ENCODE measurements at regions not wholly inside any gene's neighbourhood (a gene's known extent, or its start where the extent isn't known, plus 50 kb on each side); places are given as distances from the start of the nearest gene placed in this dataset.
A peak's percentile ranks its signal among the peaks of the same experiment; 100 is the strongest.

DNA sequence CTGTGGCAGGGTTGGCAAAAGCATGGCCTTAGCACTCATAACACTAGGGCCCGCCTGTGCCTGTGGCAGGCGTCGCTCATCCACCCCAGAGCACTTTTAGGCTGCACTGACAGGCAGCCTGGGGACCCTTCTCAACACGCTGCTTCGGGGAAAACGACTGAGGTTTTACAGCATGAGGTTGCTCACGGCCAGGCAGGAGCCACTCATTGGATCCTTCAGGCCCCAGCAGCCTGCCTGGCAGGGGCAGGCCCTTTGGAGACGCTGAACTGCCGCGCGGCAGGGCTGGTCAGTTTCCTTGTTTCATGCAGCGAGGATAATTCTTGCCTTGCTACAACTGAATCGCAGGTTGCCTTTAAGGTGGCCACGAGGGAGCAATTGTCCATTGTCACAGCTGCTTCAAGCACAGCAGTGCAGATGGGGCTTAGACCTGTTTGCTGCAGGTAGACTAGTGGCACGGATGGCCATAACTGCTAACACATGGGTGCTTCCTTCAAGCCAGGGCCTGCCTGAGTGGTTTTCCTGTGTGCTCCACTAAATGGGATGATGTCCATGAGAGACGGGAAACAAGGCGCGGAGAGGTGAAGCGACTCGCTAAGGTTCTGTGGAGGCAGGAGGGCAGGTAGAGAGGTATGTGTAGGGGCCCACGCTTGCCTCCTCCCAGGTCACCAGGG lies 49.9 kb upstream of the HS6ST1 start:
- no peak for DNase-seq

DNA sequence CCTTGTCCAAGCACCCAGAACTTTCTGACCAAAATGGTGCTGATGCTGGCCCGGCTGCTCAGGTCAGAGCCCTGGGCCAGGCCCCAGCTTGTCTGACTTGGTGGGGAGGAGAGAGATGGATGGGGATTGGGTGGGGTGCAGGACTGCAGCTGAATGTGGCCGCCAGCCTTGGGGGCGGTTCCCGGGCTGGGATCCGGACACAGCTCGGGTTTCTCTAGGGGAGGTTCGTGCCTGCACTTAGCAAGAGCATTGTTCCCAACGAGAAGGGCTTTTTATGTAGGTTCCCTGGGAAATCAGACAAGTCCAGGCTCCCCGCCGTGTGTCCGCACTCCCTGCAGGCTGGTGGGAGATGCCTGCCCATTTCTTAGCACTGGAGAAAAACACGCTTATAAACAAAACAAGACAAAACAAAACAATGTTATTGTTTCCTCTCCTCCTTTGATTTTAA lies 50.5 kb upstream of the HS6ST1 start:
- peak; percentile 35 for DNase-seq

DNA sequence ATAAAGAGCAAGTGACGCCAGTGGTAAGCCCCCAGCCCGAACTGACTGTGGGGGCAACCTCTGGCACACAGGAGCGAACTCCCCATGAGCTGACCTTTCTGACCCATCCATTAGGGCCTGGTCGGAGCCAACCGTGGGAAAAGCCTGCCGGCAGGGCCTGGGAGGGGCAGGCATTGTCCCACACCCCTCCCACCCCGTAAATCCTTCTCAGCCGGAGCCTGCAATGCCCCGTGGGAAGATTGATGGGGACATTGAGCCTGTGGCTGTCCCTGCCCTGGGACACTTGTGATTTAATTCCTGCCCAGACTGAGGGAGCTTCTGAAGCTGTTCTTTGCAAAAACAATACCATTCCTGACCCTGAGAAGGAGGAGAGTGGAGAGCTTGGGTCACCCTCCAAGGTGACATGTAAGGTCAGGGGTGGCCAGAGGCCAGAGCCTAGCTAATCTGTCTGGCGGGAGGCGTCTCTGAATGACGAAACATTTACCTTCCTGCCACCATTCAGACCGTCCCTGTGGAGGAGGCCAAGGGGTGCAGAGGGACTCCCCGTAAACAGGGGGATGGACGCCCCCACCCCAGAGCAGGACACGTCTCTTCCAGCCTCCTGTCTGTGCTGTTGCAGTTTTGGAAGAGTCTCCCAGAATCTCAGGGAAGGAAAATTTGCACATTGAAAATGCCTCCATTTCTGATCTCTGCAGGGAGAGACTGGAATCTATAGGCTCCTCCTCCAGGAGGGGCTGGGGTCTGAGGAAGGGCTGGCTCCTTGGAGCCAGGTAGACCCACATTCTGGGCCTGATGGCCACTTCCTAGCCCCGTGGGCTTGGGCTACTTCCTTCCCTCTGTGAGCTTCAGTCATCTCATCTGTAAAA lies 51.2 kb upstream of the HS6ST1 start:
- DNase-seq = no peak

DNA sequence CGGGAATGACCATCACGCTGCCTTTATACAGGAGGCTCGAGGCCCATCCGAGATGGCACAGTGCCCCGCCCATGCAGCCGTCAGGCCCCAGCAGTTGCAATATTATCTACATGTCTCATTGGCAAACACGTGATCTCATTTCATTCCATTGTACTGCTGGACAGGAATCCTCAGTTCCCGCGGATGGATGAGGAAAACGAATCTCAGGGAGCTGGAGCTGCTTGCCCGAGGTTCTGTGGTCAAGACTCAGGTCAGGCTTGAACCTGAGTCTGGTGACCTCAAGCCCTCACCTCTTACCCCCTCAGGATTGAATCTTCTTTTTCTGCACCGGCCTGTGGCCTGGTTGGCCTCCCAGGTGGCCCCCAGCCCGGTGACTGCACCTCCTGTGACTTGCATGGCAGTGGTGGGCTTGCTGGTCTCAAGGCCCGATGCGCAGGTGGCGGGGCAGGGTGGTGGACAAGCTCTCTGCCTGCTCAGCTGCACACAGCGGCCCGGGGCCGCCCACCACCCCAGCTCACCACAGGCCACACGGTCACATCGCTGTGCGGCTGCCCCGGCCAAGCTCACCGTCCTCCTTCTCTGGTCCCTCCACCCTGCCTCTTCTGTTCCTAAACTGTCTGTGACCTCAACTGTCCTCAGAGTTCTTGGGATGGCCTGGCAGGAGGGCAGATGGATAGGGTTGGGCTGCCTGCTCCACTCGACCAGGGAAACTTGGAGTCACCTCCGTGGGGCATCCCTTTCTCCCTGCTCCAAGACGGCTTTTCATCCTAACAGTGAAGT lies 52.0 kb upstream of the HS6ST1 start:
- DNase-seq = peak; percentile 32

DNA sequence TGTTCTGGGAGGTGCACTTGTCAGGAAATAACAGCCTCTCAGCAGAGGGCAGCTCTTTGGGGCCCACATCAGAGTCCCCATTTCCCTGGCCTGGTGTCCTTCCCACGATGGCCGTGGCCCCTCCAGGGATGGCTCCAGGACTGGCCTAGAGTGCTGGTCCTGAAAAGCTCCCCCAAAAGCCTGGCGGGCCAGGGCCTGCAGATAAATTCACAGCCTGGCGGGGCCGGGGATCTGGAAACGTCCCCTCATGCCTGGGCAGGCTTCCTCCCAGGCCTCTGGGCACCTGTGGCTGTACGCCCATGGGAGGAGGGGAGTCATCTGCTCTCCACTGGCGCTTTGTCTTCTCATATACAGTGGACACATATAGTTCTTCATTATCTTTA lies 52.6 kb upstream of the HS6ST1 start:
- DNase-seq = no peak

DNA sequence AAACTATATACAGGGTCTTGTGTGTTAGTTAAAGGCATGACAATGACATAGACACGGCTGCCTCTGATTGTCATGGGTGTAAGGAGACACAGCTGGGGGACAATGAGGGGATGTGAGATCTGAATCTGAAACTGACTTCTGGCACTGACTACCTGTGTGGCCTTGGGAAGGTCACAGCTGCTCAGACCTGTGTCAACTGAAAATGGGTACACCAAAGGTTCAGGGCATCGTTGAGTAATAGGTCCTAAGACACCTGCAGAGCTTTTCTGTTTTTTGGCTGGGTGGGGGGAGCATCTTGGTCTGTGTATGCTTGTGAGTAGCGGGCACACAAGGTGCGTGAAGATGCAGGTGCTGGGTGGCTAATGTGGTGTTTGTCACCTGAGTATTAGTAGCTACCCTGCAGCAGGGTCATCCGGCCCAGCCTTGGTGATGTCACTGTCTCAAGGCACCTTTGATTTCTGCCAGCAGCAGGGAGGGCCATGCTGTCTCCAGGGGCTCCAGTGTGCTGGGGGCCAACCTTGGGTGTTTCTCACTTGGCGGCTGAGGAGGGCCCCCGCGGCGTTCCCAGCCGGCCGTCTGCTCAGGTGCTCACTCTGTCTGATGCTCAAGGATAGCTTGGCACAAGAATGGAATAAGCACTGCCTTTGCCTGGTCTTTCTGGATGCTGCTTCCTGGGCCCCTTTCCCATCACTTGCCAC lies 53.1 kb upstream of the HS6ST1 start:
- DNase-seq = no peak

DNA sequence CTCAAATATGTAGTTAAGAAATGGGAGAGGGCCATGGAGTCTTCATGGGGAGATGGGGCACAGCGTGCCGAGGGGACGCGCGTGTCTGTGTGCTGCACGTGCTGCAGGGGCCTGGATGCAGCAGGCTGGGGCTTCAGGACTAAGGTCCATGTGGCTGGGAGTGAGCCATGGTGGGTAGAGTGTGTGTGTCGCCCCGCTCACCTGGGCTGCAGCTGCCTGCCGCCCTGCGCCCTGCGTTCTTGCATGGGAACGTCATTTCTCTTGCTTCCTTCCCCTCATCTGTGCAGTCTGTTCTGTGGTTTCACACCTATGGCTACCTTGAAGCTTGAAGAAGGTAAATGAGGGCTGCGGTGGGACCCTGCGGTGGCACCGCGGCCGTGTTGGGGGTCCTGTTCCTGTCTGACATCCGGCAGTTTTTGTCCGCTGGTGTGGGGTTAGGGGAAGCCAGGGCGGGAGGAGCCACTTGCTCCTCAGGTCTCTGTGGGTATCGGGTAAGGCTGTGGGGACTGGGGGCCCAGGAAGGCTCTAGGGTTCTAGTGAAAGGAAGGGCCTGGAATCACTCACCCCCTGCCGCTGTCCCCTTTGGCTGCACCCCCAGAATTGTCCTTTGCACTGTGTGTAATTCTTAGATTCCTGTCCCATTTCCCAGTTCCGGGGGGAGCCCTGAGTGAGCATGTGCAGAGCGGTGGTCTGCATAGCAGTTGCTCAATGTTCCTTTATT lies 54.1 kb upstream of the HS6ST1 start:
- DNase-seq = no peak

DNA sequence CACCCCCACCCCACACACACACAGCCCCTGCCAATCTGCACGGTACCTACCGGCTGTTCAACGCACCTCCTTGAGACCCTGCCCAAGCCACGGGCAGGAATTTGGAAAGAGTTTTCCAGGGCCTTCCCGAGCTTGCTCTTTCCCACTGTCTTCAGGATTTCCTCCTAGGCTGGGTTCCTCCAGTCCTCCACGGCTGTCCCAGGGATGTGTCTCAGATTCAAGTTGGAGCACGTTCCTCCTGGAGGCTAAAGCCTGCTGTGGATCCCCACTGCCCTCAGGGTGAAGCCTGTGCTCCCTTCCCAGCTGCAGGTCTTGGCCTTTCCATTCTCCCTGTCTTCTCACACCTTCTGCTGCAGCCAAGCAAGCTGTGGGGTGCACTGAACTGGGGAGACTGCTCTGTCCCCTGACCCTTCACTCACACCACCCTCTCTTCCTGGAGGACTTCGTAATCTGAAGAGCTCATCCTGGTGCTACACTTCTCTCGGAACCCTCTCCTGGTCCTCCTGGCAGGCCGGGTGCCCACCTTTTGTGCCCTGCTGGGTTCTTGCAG lies 54.9 kb upstream of the HS6ST1 start:
- no peak for DNase-seq

DNA sequence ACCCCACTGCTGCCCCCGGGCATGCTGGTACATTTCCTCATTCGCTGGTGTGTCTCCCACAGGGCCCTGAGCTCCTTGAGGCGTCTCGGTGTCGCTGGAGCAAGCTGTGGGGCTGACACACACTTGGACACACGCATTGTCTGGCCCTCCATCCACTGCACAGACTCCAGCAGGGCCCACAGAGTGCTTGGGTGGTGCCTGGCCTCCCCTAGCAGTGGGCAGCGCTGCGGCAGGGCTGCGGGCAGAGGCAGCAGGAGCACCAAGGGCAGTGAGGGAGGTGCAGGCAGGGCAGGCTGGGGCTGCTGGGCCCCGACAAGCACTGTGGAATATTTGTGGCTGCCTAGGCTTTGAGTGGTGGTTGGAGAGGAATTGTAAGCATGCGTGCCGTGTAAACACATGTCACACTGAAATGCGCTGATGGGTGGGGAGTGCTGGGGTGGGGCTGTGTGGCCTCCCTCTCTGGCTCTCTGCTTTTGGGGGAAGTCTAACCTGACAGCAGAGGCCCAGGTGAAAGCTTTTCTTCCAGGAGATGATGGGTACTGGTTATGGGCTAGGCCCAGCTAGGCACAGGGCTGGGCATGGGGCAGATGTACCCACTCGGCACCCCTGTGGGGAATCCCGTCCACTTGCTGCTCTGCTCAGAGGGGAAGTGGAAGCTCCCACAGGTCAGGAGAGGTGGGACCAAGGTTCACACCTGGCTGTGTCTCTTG lies 55.5 kb upstream of the HS6ST1 start:
- peak; percentile 92 for DNase-seq

DNA sequence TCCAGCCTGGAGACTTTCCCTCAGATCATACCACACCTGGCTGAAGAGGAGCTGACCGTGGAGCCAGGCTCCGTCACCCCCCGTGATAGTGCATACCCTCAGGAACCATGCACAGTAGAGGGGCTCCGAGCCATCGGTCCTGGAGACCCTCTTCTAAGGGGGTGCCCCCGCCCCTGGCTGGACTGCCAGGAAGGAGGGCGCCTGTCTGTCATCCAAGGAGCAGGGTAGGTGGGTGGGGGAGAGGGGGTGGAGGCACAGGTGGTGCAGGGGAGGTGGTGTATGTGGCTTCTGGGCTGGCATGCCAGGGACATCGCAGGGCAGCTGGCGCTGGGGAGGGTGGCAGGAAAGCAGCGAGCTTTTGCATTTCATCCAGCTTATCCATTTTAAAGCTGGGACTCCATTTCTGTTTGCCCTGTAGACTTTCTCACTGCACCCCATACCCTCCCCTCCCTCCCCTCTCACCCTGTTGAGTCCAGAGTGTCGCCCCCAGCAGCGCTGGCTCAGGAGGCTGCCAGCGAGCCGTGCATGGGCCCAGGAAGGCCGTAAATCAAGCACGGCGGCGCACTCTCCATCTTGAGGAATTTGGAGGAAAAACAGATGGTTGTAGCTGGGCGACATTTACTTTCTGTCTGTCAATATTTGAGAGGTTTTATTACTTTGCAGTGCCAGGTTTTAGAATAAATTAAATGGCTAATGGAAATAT lies 56.2 kb upstream of the HS6ST1 start:
- DNase-seq = peak; percentile 65

DNA sequence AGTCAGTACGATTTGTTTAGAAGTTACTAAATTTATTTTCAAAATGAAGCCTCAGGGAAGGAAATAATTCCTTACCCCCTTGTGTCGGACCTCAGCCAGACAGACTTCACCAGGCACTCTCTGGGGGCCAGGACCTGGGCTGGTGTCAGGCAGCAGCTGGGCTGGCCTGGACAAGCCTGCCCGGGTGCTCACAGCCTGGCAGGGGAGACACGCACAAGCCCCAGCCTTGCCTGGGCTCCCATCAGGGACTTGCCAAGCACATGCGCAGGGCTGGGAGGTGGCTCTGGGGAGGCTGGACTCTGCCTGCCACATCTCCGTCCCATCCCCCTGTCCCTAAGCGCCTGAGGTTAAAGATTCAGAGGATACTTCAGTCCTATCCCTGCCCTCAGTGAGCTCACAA lies 56.8 kb upstream of the HS6ST1 start:
- DNase-seq = no peak

DNA sequence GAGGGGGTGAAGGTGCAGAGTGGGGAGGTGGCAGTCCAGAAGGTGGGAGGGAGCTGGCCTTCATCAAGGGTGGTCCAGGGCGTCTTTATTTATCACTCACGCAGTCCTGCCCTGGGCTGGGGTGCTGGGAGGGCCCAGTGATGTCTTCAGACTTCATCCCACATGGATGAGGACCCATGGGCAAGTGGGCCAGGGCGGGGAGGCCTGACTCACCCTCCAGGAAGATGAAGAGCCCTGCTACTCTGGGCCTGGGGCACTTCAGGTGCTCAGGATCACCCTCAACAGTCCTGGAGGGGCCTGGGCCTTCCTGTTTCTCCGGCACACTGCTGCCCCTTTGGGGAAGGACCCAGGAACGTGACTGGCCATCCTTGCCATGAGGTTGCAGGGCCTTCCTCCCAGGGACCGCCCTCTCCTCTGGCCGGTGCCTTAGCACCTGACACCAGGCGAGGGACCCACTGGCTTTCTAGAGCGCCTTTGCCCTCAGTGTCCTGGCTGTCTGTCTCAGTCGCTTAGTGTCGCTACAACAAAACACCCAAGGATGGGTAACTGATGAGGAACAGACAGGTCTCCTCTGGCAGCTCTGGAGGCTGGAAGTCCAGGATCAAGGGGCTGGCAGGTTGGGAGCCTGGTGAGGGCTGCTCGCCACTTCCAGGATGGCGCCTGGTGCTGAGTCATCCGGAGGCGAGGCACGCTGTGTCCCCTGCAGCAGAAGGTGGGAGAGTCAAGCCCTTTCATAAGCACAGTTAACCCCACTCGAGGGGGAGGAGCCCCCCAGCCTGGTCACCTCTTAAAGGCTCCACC lies 57.8 kb upstream of the HS6ST1 start:
- DNase-seq = no peak

DNA sequence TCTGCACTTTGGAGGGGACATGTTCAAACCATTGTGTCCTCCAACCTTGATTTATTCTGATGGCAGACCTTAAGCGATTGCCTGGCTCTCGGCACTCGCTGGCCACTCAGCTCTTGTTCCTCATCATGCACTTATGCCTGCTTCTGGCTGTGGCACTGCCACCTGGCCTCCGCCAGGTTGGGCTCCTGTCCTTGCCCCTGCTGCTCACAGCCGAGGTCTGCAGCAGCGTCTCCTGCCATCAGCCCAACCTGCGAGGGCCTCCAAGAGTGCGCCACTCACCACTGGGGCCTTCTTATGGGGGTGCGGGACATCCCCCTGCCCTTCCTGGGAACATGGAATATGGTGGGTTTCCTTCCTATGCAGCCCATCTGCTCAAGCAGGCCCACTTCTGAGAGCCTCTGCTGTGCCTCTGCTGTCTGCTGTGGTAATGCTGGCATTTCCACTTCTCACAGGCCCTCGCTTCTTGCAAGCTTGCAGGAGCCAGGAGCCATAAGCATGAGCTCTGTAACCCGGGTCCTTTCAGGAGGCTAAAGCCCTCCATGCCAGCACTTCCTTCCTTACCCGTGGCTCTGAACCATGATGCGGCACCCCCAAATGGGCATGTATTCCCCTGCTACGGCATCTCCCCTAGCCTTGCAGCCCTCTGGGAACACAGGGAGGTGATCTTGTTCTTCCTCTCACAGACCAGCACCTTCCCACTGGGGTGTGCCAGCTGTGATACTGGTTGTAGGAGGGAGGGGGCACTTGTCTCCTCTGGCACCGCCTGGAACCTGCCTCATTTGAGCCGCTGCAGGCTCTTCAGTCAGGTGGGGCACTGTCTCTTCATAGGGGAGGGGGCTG lies 58.6 kb upstream of the HS6ST1 start:
- no peak for DNase-seq

DNA sequence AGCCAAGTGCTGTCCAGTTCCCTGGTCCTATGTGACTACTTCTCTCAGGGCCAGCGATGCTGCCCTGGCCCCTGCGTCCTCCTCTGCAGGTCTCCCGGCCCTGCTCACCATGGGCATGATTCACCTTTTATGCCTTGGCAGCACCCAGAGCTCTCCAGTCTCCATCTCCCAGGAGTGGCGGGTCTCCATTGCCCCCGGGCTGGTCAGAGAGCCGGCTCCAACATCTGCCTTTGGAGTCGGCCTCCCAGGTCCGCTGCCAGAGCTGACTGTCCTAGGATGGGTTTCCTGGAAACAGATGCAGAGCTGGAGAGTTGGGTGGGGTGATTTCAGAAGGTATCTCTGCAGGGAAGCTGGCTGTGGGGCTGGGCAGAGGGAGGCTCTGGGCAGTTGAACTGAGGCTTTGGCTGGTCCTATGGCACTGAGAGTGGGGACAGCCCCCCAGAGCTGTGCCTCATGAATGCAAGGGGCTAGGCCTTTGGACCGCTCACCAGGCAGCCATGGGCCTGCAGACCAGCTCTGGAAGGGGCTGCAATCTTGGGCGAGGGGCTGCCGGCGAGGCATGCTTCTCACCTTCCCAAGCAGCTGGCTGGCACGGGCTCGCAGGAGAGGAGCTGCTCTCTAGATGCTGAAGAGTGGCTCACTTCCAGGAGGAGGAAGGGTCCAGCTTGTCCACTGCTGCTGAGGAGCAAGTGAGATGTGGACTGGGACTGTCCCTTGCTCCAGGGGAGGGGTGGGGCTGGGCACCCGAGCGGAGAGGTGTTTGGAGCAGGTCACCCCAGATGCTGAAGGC lies 59.8 kb upstream of the HS6ST1 start:
- no peak for DNase-seq

DNA sequence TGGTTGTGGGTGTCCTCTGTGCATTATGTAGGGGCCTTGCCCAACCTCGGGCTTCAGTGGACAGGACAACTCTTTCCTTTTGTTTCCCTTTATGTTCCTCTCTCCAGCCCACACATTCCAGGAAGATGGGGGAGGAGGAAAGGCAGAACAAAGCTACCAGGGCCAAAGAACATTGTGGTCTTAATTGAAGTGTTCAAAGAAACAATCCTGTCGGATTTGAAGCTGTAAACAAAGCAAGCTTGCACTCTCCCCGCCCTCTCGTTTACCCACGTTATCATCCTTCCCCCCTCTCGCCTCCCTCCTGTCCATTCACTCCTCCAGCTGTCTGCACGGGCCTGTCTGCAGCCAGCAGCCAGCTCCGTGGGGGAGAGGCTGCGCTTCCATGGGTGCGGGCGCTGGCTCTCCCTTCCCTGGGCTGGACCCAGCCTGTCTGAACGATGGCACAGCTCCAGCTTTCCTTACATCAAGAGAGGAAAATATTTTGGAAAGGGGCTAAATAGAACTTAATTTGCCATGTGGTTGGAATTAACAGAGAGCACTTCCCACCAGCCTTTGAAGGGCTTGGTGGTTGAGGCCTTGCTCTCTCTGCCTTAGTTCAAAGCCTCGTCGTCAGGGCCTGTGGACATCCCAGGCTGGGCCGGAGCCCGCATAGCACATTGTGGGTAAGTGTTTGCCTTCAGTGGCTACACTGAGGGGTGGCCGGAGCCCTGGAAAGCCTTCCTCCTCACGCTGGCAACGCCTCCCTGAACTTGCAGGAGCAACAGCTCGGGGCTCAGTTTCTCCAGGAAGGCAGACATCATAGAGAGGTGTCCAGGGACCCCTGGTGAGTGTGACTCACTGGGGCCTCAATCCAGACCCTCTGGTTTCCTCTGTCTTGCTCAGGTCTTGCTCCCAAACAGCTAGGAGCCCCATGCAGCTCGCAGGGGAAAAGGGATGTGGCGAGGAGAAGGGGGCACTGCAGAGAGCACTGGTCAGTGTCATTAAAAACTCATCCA lies 60.6 kb upstream of the HS6ST1 start:
- peak; percentile 91 for DNase-seq

DNA sequence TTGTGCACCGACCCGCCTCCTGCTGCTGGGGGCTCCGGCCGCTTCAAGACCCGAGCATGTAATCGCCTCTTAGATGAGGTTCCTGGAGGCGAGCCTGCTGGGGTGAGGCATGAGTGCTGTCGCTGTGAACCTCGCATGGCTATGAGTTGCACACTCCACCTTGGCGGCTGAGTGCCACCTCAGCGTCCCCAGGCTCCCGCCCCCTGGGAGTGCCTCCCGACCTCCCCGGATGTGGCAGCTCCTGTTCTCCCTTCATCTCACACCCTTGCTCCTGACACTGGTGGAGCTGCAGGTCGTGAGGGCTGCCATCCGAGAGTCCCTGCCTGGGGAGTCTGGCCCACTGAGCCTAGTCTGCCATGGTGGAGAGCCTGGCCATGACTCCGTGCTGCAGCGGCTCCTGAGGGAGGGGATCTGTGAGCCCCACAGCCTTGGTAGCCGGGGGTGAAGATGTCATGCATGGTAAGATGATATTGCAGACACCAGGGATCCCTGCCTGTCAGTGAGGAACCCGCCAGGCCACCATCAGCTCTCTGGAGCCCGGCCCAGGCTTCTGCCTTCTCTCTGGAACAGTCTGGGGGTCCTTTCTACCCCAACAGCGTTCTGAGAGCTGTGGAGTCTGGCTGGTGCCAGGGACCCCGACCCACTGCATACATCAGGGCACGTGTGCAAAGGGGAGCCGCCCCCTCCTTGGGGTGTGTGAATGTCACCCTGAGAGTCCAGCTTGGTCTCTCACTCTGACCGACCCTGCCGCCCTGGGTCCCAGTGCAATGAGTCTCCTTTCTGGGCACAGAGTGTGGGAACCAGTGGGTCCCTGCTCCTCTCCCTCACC lies 61.6 kb upstream of the HS6ST1 start:
- no peak for DNase-seq
